ENCODE measurements at regions not wholly inside any gene's neighbourhood (a gene's known extent, or its start where the extent isn't known, plus 50 kb on each side); places are given as distances from the start of the nearest gene placed in this dataset.

DNA sequence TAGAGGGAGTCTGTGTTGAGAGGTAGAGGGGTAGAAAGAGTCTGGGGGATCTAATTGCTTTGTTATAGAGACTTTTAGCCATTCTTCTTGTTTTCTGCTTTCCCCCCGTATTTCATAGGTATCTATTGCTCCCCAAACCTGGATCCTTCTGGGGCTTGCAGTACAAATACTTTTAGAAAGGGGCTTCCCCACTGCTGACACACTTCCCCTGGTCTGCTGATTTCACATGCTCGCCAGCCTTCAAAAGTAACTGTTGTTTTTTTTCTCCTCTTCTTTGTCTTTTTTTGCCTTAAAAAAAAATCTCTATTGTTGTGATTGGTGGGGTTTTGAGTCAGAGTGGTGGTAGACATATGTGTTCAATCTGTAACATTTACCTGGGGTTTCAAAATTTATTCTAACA lies 300.6 kb upstream of the AZI2 start:
- no peak for DNase-seq

DNA sequence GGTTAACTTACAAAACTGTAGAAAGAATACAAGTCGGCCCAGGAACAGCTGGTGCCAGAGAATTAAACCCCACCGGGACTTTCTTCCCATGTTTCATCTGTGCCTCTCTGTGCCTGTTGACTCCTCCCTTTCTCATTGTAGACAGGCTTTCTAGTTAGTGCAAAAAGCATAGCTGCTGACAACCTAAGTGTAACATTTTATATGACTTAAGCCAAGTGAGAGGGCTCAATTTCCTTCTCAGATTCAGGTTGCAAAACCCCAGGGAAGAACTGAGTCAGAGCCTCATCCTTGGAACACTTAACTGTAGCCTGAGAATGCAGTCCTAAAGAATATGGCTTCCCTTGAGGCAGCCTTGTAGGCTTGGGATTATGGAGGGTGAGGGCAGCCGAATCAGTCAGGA lies 302.5 kb upstream of the AZI2 start:
- DNase-seq = no peak

DNA sequence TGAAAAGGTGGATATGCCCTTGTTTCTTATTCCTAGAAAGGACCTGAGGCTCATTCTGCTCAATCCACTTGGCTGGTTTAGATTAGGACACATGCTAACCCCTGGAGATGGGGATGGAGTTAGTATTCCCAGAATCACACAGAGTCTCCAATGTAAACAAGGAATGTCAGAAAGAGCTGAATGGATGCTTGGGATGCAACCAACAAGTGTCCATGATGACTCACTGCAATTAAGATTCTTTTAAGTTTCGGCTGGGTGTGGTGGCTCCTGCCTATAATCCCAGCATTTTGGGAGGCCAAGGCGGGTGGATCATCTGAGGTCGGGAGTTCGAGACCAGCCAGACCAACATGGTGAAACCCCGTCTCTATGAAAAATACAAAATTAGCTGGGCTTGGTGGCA lies 315.5 kb upstream of the AZI2 start:
- no peak for DNase-seq

DNA sequence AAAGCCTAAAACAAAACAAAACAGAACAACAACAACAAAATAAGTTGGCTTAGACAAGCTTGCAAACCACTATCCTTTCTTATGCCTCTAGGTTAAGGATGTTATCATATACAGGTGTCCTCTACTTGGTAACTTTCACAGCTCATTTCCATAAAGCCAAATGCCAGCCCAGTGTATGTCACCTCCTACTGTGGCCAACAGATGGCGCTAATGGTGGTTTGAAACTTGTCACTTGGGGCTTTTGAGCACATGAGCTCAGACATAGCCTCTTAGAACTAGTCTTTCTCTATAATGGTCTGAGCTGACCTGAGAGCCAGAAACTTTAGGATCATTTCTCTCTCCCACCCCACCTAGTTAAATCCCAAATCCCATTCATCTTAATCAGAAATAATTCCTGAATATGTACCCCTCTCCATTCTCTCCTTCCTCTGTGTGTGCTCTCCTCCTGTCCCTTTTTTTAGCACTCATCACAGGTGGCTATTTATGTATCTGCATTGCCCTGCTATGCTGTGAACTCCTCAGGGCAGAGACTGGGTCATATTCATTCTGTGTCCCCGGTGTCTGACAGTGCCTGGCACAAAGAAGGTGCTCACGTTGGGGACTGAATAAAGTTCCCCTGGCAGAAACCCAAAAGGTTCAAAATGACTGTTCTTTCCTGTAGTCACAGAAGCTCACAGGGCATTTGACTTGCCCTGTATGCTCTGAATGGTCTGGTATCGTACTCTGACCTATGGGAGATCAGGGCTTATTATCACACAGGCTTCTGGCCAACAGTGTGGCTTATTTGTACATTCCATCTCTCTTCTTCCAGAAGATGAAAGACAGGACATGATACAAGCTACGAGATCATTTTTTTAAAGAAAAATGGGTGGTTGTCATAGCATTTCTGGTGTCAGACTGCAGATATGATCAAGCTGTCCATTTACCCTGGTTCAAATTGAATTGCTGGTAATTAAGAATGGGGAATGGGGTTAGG lies 319.3 kb upstream of the AZI2 start:
- peak; percentile 14 for DNase-seq

DNA sequence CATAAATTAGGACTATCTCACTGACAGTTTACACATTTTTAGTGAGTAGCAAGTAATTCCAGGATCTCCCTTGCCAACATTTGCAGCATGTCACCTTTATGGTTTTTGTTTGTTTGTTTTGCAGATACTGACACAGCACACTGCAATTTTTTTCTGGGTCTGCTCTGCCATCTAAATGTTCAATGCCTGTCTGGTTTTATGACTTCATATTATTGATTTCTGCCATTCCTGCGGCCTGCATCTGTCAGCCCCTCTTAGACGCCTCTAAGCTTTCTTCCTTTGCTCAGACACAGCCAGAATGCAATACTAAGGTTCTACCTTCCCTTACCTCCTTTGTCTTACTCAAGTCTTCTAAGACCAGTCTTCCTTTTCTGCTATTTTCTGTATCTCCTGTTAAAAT lies 321.2 kb upstream of the AZI2 start:
- no peak for DNase-seq

DNA sequence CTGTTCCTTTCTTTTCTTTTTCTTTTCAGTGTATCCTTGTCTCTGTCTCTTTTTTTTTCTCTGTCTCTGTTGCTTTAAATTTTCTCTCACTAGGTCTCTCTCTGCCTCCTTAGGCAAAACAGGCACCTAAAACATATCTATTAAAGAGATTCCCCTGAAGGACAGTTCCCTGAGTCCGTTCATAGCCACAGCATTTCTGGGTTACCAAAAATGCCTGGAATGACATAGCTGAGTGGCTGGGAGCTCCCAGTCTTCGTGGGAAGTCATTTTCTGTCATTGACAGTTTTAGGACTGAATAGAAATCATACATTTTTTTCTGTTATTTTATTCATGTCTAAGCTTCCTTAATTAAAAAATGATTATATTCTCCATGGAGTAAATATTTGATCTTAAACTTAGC lies 323.8 kb upstream of the AZI2 start:
- DNase-seq = no peak

DNA sequence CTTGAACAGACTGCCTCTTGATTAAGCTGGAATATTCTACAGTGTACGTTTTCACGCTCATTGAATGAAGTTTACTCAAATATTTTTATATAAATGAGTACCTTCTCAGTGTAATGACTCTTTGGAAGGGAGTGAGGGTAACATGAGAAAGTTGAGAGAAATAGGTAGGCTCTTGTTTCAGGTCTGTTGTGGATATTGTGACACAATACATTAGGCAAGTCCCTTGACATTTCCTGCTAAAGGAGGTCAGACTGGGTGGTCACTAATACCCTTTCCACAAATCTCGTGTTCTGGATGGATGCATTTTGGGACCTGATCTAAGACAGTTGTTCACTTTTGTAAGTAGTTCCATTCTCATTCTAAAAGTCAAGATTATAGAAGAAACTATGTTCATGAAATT lies 324.8 kb upstream of the AZI2 start:
- no peak for DNase-seq

DNA sequence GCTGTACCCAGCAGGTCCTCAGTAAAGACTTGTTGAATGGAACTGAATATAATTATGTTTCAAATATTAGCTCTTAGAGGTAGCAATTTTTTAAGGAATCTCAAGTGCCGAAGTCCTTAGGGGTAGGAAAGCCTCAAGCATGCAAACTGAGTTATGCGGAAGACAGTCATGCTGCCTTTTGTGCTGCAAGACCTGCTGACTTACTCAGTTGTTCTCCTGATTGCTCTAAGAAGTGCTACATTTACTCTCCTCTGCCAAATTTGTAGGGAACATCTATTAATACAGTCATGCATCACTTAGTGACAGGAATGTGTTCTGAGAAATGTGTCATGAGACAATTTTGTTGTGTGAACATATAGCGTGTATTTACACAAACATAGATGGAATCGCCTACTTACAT lies 325.6 kb upstream of the AZI2 start:
- DNase-seq = no peak

DNA sequence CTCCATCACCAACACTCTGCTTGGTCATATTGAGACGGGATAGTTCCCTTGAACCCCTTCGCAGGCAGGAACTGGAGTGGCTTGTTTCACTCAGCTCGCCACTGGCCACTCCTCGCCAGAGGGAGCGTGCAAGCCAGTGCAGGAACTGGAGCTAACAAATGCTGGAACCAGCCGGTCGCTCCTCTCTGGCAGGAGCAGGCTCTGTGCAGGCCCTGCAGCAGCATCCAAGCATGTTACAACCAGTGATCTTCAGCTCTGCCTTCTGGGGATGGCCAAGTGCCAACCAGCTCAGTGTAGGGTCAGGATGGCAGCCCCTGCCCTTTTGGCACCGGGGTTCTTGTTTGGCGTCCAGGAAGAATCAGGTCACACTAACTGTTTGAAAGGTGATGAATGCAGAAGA lies 329.0 kb upstream of the AZI2 start:
- DNase-seq = no peak

DNA sequence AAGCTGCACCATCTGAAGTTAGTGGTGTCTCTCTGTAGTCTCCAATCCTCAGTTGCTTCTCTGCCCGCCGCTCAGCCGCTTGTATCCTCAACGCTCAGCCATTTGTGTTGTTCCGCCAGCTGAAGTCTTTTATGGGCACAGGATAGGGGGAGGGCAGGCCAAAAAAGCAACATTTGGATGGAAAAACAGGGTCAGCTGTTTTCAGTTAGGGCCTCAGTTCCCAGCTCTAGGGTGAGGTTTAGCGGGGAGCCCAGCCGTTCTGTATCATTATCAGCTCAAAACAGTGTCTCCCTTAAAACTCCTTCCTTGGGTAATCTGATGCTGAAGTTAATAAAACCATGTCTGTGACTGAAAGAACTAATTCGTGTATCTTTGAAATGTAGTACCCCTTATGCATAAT lies 329.5 kb upstream of the AZI2 start:
- DNase-seq = no peak

DNA sequence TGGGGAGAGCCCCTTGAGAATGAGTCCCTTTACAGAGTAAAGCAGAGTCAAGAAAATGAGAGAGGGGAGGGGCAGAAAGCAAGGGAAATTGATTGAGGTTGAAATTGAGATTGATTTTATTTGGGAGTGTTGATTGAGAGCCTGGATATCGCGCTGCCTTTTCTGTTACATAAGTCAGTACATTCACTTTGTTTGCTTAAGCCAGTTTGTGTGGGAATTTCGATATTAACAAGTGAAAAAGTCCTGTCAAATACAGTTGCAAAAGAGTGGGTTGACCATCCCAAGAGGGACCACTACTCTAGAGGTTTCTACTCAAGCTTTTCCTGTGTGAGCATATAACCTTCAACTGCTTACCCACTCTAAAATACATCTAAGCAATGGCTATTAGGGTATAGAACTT lies 331.4 kb upstream of the AZI2 start:
- no peak for DNase-seq

DNA sequence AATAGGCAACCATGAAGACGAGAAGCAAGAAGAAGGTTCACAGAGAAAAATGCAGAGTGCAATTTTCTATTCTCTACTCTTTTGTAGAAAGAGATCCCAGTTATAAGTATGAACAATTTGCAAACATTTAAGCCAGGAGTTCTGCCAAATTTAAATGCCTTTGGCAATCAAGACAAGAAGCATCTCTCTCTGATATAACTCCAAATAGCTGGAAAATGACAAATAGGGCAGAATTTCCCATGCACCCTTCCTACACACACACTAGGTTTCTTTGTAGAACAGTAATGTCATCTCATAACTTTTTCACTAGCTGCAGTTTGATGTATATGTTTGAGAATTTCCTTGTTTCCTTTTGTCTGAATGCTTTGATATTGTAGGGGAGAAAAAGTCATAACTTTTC lies 333.5 kb upstream of the AZI2 start:
- no peak for DNase-seq

DNA sequence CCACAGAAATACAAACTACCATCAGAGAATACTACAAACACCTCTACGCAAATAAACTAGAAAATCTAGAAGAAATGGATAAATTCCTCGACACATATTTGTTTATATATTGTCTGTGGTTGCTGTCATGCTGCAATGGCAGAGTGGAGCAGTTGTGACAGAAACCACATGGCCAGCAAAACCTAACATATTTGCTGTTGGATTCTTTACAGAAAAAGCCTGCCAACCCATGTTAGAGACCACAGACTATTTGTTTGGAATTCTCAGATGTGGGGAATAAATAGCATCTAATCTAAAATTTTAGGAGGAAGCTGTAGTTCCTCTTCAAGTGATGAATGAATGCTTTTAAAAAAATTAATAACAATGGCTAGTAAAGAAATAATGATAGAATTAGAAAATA lies 341.6 kb upstream of the AZI2 start:
- DNase-seq = no peak

DNA sequence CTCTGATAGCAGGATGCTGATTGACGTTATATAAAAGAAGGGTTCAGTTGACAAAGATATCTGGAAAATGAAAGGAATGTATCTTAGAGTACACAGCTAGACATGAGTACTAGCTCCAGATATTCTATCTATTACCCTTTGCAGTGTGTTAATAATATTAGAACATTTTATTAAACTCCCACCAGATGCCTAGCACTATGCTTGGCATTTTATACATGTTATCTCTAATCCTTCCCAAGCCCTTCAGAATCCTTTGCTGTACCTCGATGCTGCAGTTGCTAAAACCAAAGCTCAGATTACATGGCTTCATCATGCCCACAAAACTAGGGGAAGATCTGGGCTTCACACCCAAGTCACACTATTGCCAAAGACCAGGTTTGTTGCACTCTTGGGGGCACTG lies 350.1 kb upstream of the AZI2 start:
- DNase-seq = no peak

DNA sequence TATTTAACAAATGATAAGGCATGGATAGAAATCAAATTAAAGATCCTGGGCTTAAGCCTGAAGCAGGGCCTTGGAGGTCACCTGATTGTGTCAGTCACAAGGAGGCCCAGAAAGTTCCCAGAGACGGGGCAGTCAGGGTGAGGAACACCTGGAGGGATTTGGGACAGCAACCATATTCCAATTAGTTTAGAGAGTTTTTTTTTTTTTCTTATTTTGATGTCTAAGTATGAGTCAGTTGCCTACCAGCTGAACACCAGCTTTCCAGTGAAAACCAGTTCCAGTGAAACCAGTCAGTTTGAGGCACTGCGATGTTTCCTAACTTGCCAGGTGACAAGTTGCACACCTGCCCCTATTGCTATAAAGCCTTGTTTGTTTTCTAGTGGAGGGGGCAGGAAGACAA lies 350.7 kb upstream of the AZI2 start:
- peak; percentile 30 for DNase-seq

DNA sequence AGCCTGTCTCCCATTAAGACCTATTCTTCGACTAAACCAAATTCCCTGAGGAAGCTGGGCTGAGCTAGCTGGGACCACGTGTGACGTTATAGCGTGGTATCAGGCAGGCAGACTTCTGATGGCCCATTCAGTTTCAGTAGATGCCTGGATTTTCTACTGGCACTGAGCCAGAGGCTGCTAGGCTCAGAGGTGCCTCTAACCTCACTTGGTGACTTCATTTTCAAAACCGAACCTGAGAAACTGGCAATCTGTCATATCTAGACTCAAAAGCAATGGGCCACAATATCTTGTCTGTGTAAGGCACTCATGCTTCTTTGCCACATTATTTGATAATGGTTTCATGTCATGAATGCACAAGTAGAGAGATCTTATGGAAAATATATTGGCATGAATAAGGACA lies 352.1 kb upstream of the AZI2 start:
- DNase-seq = no peak

DNA sequence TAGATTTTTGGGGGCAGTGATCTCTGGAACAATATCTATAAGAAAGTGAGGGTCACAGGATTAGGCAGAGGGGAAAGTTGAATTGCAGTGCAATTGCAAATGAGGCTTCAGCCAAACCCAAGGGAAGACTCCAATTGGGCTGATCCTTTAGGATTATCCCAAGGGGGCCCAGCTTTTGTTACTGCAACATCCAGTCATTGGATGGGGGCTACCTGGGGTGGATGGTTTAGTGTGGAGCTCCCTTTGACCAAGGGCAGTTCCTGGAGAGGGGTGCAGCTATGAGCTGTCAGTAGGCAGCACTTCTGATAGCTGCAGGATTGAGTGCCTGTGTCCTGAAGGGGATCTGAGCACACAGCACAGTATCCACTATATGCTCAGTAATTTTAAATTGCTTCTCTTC lies 355.2 kb upstream of the AZI2 start:
- no peak for DNase-seq

DNA sequence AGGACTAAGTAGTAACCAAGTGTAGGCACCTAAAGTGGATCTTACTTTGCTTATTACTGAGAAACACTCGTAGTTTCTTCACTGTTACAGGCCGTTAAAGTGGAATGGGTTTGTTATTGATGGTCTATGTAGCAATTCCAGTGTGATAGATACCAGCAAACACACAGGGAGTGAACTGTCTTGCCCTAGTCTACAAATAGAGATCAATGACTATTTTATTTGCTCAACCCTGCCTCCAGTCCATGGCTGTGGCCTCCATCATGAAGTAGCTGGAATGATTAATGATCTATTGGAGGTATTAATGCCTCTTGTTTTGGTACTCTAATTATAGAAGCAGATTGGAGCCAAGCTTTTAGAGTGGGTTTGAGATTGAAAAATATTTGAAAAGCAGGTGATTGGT lies 362.7 kb upstream of the AZI2 start:
- DNase-seq = no peak

DNA sequence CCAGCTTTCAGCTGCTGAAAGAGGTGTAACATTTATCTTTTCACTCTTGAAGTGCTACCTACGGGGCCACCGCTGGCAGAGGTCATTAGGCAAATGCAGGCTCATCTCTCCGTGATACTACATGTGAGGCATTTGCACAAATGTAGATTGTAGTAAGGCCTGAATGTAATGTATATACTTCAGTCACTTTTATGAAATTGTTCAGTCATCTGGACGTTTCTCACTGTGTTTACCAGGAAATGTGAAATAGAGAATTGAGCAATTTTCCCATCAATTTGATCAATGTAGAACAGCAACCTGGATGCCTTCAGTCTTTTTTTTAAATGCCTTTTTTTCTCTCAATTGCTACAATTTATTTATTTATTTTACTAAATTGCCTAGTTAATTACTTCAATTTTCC lies 368.3 kb upstream of the AZI2 start:
- DNase-seq = no peak

DNA sequence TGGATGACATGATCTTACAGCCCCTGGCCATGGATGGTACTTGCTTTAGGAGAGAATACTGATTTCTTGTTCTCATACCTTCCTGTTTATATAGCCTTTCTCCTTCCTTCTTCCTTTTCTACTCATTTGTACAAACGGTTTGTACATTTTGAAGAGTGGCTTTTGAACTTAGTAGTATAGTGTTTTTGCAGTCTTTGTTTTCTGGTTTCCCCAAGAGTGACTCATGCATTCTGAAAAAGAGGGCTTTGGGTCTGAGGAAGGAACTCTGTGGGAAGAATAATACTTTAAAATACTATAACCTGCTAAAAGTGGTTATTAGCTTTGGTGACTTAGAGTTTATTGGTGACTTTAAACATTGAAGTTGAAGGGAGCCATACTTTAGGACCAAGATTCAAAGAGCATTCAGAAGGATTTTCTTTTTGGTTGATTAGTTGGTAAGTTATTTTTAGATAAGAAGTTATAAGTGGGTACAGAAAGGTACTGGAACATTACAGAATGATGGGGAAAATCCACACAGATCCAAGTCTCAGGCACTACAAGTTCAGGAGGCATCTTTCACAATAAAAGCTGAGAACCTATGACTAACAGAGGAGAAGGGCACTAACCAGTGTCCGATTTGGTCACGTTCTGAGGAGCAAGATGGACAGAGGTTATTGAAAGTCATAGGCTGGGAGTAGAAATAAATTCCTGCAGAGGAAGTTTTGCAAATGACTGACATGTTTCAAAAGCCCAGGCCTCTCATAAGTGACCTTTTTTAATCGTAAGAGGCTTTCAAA lies 369.6 kb upstream of the AZI2 start:
- no peak for DNase-seq

DNA sequence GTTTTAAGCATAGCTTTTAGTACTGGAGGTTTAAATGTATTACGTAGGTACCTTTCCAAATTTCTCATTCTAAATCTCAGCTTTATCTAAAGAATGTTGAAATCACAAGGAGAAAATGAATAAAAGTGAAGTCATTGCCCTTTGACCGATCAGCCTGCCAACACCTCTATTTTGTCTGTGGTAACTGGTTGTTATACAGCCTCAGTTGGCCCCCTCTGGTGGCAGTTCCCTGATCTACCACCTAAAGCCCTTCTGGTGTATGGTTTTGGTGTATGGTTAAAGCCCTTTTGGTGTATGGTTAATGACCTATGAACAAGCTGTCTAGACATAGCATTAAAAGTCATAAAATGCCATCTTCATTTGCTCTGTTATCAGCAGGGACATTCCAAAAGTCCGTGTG lies 378.2 kb upstream of the AZI2 start:
- DNase-seq = no peak

DNA sequence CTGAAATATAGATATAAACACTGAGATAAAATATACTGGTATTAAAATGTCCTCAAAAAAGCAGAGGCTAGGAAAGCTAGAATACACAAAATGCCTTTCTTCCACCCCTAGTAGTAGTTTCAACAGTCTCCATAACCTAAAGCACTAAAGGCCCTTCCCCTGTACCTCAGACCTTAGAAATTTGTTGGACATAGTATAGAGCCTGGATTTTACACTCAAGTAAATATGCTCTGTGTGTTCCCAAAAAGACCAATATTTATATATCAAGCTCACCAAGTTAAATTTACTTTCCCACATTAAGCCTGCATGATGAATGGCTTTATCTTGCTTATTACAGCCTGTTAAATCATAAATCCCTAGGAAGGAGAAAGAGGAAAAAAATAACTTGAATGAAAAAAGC lies 378.7 kb upstream of the AZI2 start:
- no peak for DNase-seq

DNA sequence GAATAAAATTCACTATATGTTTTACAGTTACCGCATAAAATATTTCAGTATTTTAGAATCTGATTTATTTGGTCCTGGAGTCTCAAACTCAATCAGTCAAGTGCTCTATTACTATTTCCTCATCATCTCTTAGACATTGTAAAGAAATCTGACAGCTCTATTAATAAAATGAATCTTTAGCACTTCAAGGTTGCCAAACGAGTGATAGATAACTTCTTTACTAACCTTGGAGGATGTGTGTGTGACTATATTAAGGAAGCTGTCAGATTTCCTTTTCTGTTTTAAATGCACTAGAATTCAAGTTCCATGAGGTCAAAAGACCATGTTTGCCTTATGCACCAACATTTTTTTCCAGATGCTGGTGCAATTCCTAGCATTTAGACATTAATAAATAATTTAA lies 389.8 kb upstream of the AZI2 start:
- DNase-seq = no peak

DNA sequence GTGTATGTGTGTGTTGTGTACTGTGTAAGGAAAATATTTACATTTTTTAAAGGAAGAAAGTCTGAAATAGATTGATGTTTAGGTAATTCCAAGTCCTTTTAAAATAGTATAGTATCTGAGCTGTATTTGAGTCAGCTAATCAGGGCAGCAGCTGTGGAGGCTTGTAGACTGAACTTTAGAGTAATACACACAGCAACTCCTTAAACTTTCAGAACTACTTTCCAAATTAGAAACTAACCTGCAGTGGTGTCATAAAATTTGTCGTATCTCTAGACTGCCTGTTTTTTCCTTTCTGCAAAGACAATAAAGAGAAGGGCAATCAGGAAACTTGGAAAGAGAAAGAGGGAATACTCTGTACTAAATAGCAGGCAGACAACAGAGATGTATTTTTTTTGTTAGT lies 391.0 kb upstream of the AZI2 start:
- no peak for DNase-seq

DNA sequence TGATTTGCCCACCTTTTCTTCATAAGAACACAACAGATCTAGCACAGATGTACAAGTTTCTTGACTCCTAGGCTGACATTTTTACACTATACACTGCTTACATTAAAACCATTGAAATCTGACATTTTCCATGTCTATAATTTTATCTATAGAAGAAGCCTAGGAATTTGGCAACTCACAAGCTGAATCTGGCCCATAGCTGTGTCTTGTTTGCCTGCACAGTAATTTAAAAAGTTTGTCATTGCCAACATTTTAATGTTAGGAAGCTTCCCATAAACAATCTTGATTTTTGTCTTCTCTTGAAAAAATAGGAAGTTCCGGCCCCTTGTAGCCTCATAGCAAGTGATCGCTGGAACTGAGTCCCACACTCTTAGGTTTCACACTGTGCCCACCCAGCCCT lies 394.6 kb upstream of the AZI2 start:
- DNase-seq = no peak
